K562 (cell line): ENCODE measurements at regions not wholly inside any gene's neighbourhood (a gene's known extent, or its start where the extent isn't known, plus 50 kb on each side); places are given as distances from the start of the nearest gene placed in this dataset.

Experiments used
- ATF6 ChIP-seq: sonication (generic); formaldehyde crosslinking; IDR thresholded peaks from 2 replicates; pipeline ENCODE4 v1.4.0; 2020; ENCODE audit warnings: mild to moderate bottlenecking, missing genetic modification reagents
- CBFA2T3 ChIP-seq: fragments of 450-650 bp; IDR thresholded peaks from 2 replicates; pipeline ENCODE4 v1.6.1; 2017
- CREB3 ChIP-seq: fragments of 450-650 bp; conservative IDR thresholded peaks from 2 replicates; pipeline ENCODE4 v1.6.1; 2016; ENCODE audit warnings: missing genetic modification characterization, low read depth, mild to moderate bottlenecking, missing compliant biosample characterization, moderate library complexity
- E2F3 ChIP-seq: fragments of 250-450 bp; sonication (Bioruptor Pico); IDR thresholded peaks from 2 replicates; pipeline ENCODE4 v1.4.0; 2020; ENCODE audit warnings: mild to moderate bottlenecking
- FOXA3 ChIP-seq, 2 experiments: fragments of 450-650 bp in 1 of 2; sonication (generic) in 1 of 2; formaldehyde crosslinking; IDR thresholded peaks in 1 of 2; conservative IDR thresholded peaks in 1 of 2; 2 replicates each; pipeline versions ENCODE4 v1.4.0 to v1.8.0; 2020 to 2022; ENCODE audit warnings: mild to moderate bottlenecking in 2 of 2, missing genetic modification reagents in 1 of 2
- JUN ChIP-seq, 2 experiments: sonication (generic) in 1 of 2; formaldehyde crosslinking in 1 of 2; IDR thresholded peaks; 2 replicates each; pipeline versions ENCODE4 v1.6.1 to v1.8.0; 2012 to 2022; ENCODE audit warnings: borderline replicate concordance in 2 of 2, mild to moderate bottlenecking in 2 of 2, improper control_type of control experiment in 1 of 2, low read depth in 1 of 2, low read length in 1 of 2, missing genetic modification reagents in 1 of 2
- KLF6 ChIP-seq: fragments of 250-450 bp; sonication (Bioruptor Pico); IDR thresholded peaks from 2 replicates; pipeline ENCODE4 v1.4.0; 2020; ENCODE audit warnings: mild to moderate bottlenecking, moderate library complexity, borderline replicate concordance
- MCM3 ChIP-seq: fragments of 450-650 bp; IDR thresholded peaks from 2 replicates; pipeline ENCODE4 v1.6.1; 2016
- MECOM ChIP-seq: fragments of 250-450 bp; sonication (Bioruptor Pico); IDR thresholded peaks from 2 replicates; pipeline ENCODE4 v1.8.0; 2022; ENCODE audit warnings: inconsistent platforms
- PHB2 ChIP-seq: fragments of 450-650 bp; IDR thresholded peaks from 2 replicates; pipeline ENCODE4 v1.6.1; 2017; ENCODE audit warnings: low read depth
- PTRF ChIP-seq: fragments of 450-650 bp; IDR thresholded peaks from 2 replicates; pipeline ENCODE4 v1.6.1; 2016; ENCODE audit warnings: mild to moderate bottlenecking, missing genetic modification characterization, missing compliant biosample characterization
- SMARCA5 ChIP-seq: fragments of 450-650 bp; IDR thresholded peaks from 2 replicates; pipeline ENCODE4 v1.6.1; 2016
- TEAD2 ChIP-seq: fragments of 450-650 bp; IDR thresholded peaks from 2 replicates; pipeline ENCODE4 v1.6.1; 2016; ENCODE audit warnings: missing genetic modification characterization, control low read depth, missing compliant biosample characterization
- ZBTB12 ChIP-seq: fragments of 250-450 bp; sonication (Bioruptor Pico); IDR thresholded peaks from 2 replicates; pipeline ENCODE4 v1.4.0; 2020
- ZNF280A ChIP-seq: fragments of 450-650 bp; IDR thresholded peaks from 2 replicates; pipeline ENCODE4 v1.6.1; 2018; ENCODE audit warnings: mild to moderate bottlenecking, low read depth; ENCODE audit not compliant: partially characterized antibody
- ZNF583 ChIP-seq: fragments of 250-450 bp; sonication (Bioruptor Pico); IDR thresholded peaks from 2 replicates; pipeline ENCODE4 v1.4.0; 2020
- ZNF584 ChIP-seq: fragments of 200-800 bp; sonication (Bioruptor generic); IDR thresholded peaks from 2 replicates; pipeline ENCODE4 v1.6.1; 2016; ENCODE audit warnings: low read depth, mild to moderate bottlenecking, missing genetic modification characterization, missing compliant biosample characterization
- ZNF586 ChIP-seq: fragments of 450-650 bp; formaldehyde crosslinking; conservative IDR thresholded peaks from 2 replicates; pipeline ENCODE4 v1.4.0; 2020; ENCODE audit warnings: mild to moderate bottlenecking, moderate library complexity
- ZNF668 ChIP-seq: fragments of 250-450 bp; sonication (Bioruptor Pico); IDR thresholded peaks from 2 replicates; pipeline ENCODE4 v1.8.0; 2022; ENCODE audit warnings: mild to moderate bottlenecking, inconsistent platforms
- ZNF717 ChIP-seq: fragments of 250-450 bp; sonication (Bioruptor Pico); IDR thresholded peaks from 2 replicates; pipeline ENCODE4 v1.5.0; 2021
- TF ChIP-seq, protein P1 (sequence below), 2 experiments: fragments of 200-800 bp in 1 of 2; sonication (Bioruptor generic) in 1 of 2; sonication (generic) in 1 of 2; formaldehyde crosslinking in 1 of 2; IDR thresholded peaks in 1 of 2; conservative IDR thresholded peaks in 1 of 2; 2 replicates each; pipeline versions ENCODE4 v1.5.0 to v1.6.1; 2016 to 2020; ENCODE audit warnings: missing compliant biosample characterization in 1 of 2, missing genetic modification characterization in 1 of 2, missing genetic modification reagents in 1 of 2

DNA sequence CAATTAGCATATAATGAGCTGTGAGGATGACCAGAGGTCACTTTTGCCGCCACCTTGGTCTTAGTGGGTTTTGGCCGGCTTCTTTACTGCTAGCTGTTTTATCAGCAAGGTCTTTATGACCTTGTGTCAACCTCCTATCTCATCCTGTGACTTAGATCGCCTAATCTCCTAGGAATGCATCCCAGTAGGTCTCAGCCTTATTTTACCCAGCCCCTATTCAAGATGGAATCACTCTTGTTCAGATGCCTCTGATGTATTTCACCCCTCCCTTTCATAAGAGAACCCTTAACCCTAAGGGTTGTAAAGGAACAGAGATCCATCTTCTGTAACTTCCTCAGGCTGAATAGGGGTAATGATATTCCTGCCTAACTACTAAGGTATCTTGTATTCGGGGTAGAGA is 58.9 kb upstream of the PALMD start (continued):
- no peak for TF ChIP-seq ZNF280A
- no peak for TF ChIP-seq FOXA3 (CRISPR knock-in tag; conservative IDR thresholded peaks at IDR 0.05 in 1 of 2, IDR thresholded peaks at IDR 0.05 in 1 of 2)
- 0 out of 2 replicates have a peak, but pooled peaks have one; percentile 59 for TF ChIP-seq ZNF668 (CRISPR knock-in tag)
- TF ChIP-seq ZNF586 (CRISPR knock-in tag): no peak
- TF ChIP-seq E2F3 (CRISPR knock-in tag): no peak
- TF ChIP-seq KLF6 (CRISPR knock-in tag): peak; percentile 82; the same call in 1 of the 2 replicates
- 0 out of 2 replicates have a peak, but pooled peaks have one; percentile 49 for TF ChIP-seq TEAD2 (tag)
- TF ChIP-seq ZNF717 (CRISPR knock-in tag): no peak
- no peak for TF ChIP-seq ZBTB12 (CRISPR knock-in tag)
- no peak for TF ChIP-seq ATF6 (CRISPR knock-in tag)
- TF ChIP-seq, protein P1, sequence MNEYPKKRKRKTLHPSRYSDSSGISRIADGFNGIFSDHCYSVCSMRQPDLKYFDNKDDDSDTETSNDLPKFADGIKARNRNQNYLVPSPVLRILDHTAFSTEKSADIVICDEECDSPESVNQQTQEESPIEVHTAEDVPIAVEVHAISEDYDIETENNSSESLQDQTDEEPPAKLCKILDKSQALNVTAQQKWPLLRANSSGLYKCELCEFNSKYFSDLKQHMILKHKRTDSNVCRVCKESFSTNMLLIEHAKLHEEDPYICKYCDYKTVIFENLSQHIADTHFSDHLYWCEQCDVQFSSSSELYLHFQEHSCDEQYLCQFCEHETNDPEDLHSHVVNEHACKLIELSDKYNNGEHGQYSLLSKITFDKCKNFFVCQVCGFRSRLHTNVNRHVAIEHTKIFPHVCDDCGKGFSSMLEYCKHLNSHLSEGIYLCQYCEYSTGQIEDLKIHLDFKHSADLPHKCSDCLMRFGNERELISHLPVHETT (CRISPR knock-in tag; conservative IDR thresholded peaks at IDR 0.05 in 1 of 2, IDR thresholded peaks at IDR 0.05 in 1 of 2): 0 out of 4 replicates have a peak, but pooled peaks of 1 of the 2 experiments have one; percentile 27
- TF ChIP-seq ZNF583 (CRISPR knock-in tag): peak; percentile 89
- TF ChIP-seq MECOM (CRISPR knock-in tag): peak; percentile 85
- TF ChIP-seq MCM3: no peak
- no peak for TF ChIP-seq JUN (IDR thresholded peaks at IDR 0.05; ENCODE audit: borderline replicate concordance, low read depth, low read length)
- TF ChIP-seq JUN (CRISPR knock-in tag; IDR thresholded peaks at IDR 0.05; ENCODE audit: borderline replicate concordance): no peak
- no peak for TF ChIP-seq PHB2
- TF ChIP-seq CBFA2T3: no peak
- no peak for TF ChIP-seq SMARCA5
- peak; percentile 85 for TF ChIP-seq PTRF (tag)
- TF ChIP-seq CREB3: peak; percentile 86
- no peak for TF ChIP-seq ZNF584 (CRISPR knock-in tag)
